Cardiac muscle cell (in vitro differentiated cells and primary cell): ENCODE measurements at regions not wholly inside any gene's neighbourhood (a gene's known extent, or its start where the extent isn't known, plus 50 kb on each side); places are given as distances from the start of the nearest gene placed in this dataset.
A peak's percentile ranks its signal among the peaks of the same experiment; 100 is the strongest.

Experiments
- DNase-seq, 2 donors: peaks; one replicate each; pipeline versions ENCODE4 v3.0.0 to v3.0.0-alpha.2; 2010 to 2017; ENCODE audit warnings: low read depth in 1 of 2, low spot score in 1 of 2
- H3K27ac ChIP-seq: fragments of 200-600 bp; sonication (generic); 2 replicates; pipeline ENCODE4 v1.5.1; 2016
- H3K27me3 ChIP-seq: fragments of 200-600 bp; sonication (generic); 2 replicates; pipeline ENCODE4 v1.6.0; 2016; ENCODE audit warnings: control low read depth
- H3K36me3 ChIP-seq: fragments of 200-600 bp; sonication (generic); 2 replicates; pipeline ENCODE4 v1.5.1; 2016; ENCODE audit warnings: control low read depth
- H3K4me1 ChIP-seq: fragments of 200-600 bp; sonication (generic); 2 replicates; pipeline ENCODE4 v1.8.1; 2017; ENCODE audit warnings: low read depth, mild to moderate bottlenecking, mixed run types
- H3K4me3 ChIP-seq: fragments of 200-600 bp; sonication (generic); 2 replicates; pipeline ENCODE4 v1.5.1; 2016; ENCODE audit warnings: mild to moderate bottlenecking
- H3K9me3 ChIP-seq: fragments of 200-600 bp; sonication (generic); 2 replicates; pipeline ENCODE4 v1.5.1; 2017; ENCODE audit warnings: low read depth, mild to moderate bottlenecking, control low read depth
- CTCF ChIP-seq: IDR thresholded peaks from 2 replicates; pipeline ENCODE4 v1.5.1; 2012; ENCODE audit warnings: low read depth, mild to moderate bottlenecking, low read length

DNA sequence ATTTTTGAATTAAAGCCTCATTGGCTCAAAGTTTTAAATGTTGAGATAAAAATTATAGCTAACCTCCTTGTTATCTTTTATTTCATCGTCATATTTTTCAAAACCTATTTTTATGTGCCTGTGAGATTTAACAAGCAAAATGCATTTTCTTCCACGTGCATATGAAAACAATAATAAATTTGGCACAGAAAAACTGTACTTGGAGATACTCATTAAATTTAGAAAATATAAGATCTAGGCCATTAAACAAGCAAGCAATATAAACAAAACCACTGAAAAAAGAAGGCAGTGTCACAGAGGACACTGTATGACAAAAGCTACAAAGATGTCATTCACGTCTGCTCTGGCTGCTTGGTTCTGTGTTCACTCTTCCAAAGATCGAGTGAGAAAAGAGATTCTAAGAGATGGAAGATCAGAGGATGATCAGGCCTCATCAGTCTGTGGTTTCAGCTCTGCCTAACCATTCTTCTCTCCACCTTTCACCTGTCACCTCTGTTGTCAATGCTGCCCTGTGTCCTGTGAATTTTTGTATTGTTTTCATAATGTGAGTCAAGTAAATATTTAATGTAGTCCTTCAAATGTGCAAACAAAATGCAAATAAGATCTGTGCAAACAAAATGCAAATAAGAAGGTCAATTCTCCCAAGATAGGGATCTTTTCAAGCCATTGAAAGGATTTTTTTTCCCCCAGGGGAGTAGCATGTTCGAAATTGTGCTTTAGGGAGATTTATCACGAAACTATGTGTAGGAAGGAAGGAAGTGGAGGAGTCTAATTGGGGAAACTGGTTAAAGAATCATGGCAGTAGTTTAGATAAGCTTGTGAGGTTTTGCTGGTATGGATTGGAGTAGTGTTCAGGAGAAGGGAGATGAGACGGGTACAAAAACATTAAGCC is 138.7 kb upstream of the RBMS1 start:
- H3K9me3 ChIP-seq = no peaks in the 10 kb centered on the region

GRCh38 chr2:160634436-160634835 is 140.8 kb upstream of the RBMS1 start:
- TF ChIP-seq CTCF = no peak
- DNase-seq = no peak

More for the DNA sequence above, 138.7 kb upstream of the RBMS1 start:
- Histone ChIP-seq H3K27ac (no peak overlapping the region), H3K4me1 (peaks cover 47% of the 10 kb centered on the region), H3K36me3 (no peaks in the 10 kb centered on the region), H3K4me3 (no peak overlapping the region), H3K27me3 (no peaks in the 10 kb centered on the region)
- TF ChIP-seq CTCF = no peak
- DNase-seq = no peak

DNA sequence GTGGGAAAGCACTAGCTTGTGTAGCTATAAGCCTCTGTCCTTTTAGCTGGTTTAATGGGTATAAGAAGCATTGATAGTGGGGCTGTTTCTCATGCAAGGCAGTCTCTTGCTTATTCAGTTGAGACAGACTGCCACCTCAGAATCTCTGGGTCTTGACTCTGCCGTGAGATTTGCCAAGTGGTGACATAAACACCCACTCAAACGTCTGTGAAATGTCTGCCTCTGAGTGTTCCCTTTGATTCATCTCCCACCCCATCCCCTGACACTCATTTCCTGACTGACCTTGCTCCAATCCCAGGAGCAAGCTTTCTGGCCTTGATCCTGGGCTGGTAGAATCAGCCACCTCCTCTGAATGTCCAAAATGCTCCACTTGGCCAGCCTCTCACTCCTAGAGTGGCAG is 141.9 kb upstream of the RBMS1 start:
- H3K4me3 ChIP-seq = no peak overlapping the region
- no peaks in the 10 kb centered on the region for H3K27me3 ChIP-seq
- no peaks in the 10 kb centered on the region for H3K9me3 ChIP-seq
- no peaks in the 10 kb centered on the region for H3K36me3 ChIP-seq
- TF ChIP-seq CTCF = no peak
- peak; percentile 51 to 55 for DNase-seq
- peak overlapping the region; percentile 65 for H3K27ac ChIP-seq
- H3K4me1 ChIP-seq = peaks cover 42% of the 10 kb centered on the region

More at GRCh38 chr2:160634436-160634835, 140.8 kb upstream of the RBMS1 start:
- Histone ChIP-seq H3K9me3 (no peaks in the 10 kb centered on the region), H3K27me3 (no peaks in the 10 kb centered on the region), H3K4me3 (no peak overlapping the region), H3K4me1 (peaks cover 45% of the 10 kb centered on the region), H3K36me3 (no peaks in the 10 kb centered on the region), H3K27ac (no peak overlapping the region)

DNA sequence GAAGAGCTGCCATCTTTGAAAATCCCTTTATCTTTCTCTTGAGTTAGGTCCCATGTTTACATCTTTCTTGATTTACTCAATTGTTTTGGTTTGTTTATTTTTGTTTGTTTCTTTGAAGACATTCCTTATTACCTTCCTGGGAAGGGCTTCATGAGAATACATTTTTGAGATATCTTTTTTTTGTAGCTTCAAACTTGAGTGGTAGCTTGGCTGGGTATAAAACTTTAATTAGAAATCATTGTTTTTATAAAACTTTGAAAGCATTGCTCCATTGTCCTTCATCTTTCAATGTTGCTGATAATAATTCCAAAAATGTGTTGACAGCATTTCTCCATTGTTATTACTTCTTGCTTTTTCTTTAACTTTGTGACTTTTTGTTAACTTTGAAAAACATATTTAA is 145.9 kb upstream of the RBMS1 start:
- Histone ChIP-seq H3K27ac (no peak overlapping the region), H3K4me1 (peaks cover 17% of the 10 kb centered on the region), H3K27me3 (no peaks in the 10 kb centered on the region), H3K9me3 (no peaks in the 10 kb centered on the region), H3K36me3 (no peaks in the 10 kb centered on the region), H3K4me3 (no peak overlapping the region)
- no peak for TF ChIP-seq CTCF
- DNase-seq = no peak

DNA sequence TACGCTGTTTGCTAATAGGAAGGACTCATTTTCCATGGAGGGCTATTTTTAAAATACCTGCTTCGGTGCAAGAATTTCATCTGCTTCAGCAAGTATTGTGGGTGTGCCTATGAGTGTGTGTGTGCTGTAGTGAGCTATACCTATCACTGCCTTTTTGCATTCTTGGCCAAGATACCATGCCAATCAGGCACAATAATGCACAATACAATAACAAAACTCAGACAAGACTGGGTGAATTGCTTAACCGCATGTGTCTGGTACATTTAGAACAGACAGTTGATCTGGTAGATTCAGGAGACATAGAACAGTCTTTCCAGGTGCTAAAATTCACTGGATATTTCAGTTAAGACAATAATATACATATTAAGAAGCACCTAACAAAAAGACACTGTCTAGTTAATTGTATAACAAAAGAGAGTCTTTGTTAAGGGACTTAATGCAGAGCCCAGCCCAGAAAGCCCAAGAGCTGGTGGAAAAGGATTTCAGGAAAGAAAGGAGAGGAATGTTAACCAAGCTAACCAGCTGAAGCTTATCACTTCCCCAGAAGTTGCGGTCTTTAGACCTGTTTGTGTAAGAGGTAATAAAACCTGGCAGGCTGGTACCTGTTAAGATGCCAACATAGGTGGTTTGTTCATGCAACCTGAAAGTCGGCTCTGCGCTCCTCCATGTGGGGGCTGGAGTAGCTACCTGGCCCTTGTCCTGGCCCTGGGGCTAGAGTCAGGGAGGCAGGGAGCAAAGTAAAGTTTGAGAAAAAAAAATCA is 153.3 kb upstream of the RBMS1 start:
- H3K4me3 ChIP-seq = no peak overlapping the region
- TF ChIP-seq CTCF = no peak
- no peaks in the 10 kb centered on the region for H3K9me3 ChIP-seq
- no peak overlapping the region for H3K27ac ChIP-seq
- no peaks in the 10 kb centered on the region for H3K36me3 ChIP-seq
- peaks cover 10% of the 10 kb centered on the region for H3K4me1 ChIP-seq
- no peak for DNase-seq
- H3K27me3 ChIP-seq = no peaks in the 10 kb centered on the region
